Pancreas (tissue), 10 donors: ENCODE measurements at regions not wholly inside any gene's neighbourhood (a gene's known extent, or its start where the extent isn't known, plus 50 kb on each side); places are given as distances from the start of the nearest gene placed in this dataset.
A peak's percentile ranks its signal among the peaks of the same experiment; 100 is the strongest.

Experiments
- ATAC-seq, 4 donors: fragments of 200-7000 bp; cut with Tn5 transposase; one replicate each; pipeline versions ENCODE4 v1.8.0 to v1.9.1; 2020; ENCODE audit warnings: mild to moderate bottlenecking in 4 of 4, moderate library complexity in 4 of 4
- DNase-seq, 6 donors: peaks; one replicate each; pipeline ENCODE4 v3.0.0-alpha.2; 2020
- FAIRE-seq: peaks from 2 replicates; lab custom pipeline; 2012; peaks lifted over from hg19 to GRCh38; lab: Jason Lieb, UNC
- H3K27ac ChIP-seq, 4 donors: fragments of 200-600 bp; sonication (generic); 1 replicate in 3 of 4; 2 replicates in 1 of 4; pipeline versions ENCODE4 v1.5.0 to v1.8.0; 2020
- H3K27me3 ChIP-seq, 4 donors: fragments of 200-600 bp; one replicate each; pipeline ENCODE4 v1.8.0; 2021
- H3K36me3 ChIP-seq, 3 donors: fragments of 200-600 bp; sonication (generic) in 1 of 3; one replicate each; pipeline versions ENCODE4 v1.5.0 to v1.8.0; 2020 to 2021
- H3K4me1 ChIP-seq, 3 donors: fragments of 200-600 bp; one replicate each; pipeline ENCODE4 v1.8.0; 2021
- H3K4me3 ChIP-seq, 4 donors: fragments of 200-600 bp; sonication (generic) in 2 of 4; one replicate each; pipeline versions ENCODE4 v1.5.0 to v1.8.0; 2020 to 2021
- H3K9me3 ChIP-seq, 4 donors: fragments of 200-600 bp; one replicate each; pipeline ENCODE4 v1.8.0; 2021
- CTCF ChIP-seq, 4 donors: fragments of 200-600 bp; sonication (generic) in 3 of 4; IDR thresholded peaks; one replicate each; pipeline versions ENCODE4 v1.5.0 to v1.8.0; 2021; ENCODE audit warnings: antibody characterized with exemption in 4 of 4
- WGBS, 2 donors: extraction: QIAGEN DNeasy Blood & Tissue Kit; methylation state at CpG; one replicate each; pipeline ENCODE4 v1.1.7; 2013; 5-methylcytosine and 5-hydroxymethylcytosine counted together
- intact Hi-C, 3 donors: fragments of 100-400 bp; cut with DNase I; formaldehyde crosslinking; loops; one replicate each; pipeline versions ENCODE4 v1.11.1 to v1.14.2; 2022
- donor health status: healthy with polysubstance abuse.
- donor health status: DM: no; HTN: no; CAD: no; lungs with moderate emphysema.
- donor health status: DM: no; HTN: no; CAD: no.
- donor health status: control.
- donor health status: control.
- donor health status: Bipolar disorder and iron deficiency.
- donor health status: DM: yes; HTN: yes; CAD: no.
- donor health status: DM: no; HTN: no; CAD: no.
- donor health status: DM: no; HTN: no; CAD: no.
- donor health status: DM: yes; HTN: yes; CAD: no.

GRCh38 chr13:84553227-84553626 lies 671.0 kb upstream of the SLITRK1 start:
- peaks cover 0 to 6% (median 0%) of the 10 kb centered on the region in 3 donors for H3K4me1 ChIP-seq
- H3K9me3 ChIP-seq, result no peaks in the 10 kb centered on the region
- FAIRE-seq (no peak), ATAC-seq (peak in 3 of 4 donors; percentile 46 to 76 (median 68)), DNase-seq (peak in 2 of 6 donors; percentile 5 to 8)
- intact Hi-C loops, result no loop called here
- 4 to 7% methylated on average over 5 of the region's 5 CpGs for WGBS, 2 donors
- no peak overlapping the region for H3K27ac ChIP-seq
- no peaks in the 10 kb centered on the region for H3K27me3 ChIP-seq
- no peak for TF ChIP-seq CTCF (IDR thresholded peaks at IDR 0.05)
- no peak overlapping the region for H3K4me3 ChIP-seq
- H3K36me3 ChIP-seq, result no peaks in the 10 kb centered on the region

- TF ChIP-seq CTCF (IDR thresholded peaks at IDR 0.05), result no peak
- no peak for FAIRE-seq
Measured at GRCh38 chr13:84543962-84544361, 661.7 kb upstream of the SLITRK1 start.

GRCh38 chr13:84542348-84542747 lies 660.1 kb upstream of the SLITRK1 start:
- H3K4me1 ChIP-seq, result no peaks in the 10 kb centered on the region
- intact Hi-C loops, result no loop called here
- TF ChIP-seq CTCF (IDR thresholded peaks at IDR 0.05), result no peak
- ATAC-seq (no peak), FAIRE-seq (no peak), DNase-seq (no peak)
- WGBS, 2 donors, result 51 to 97% methylated on average over 1 of the region's 1 CpG
- H3K27ac ChIP-seq, result no peak overlapping the region
- no peaks in the 10 kb centered on the region for H3K27me3 ChIP-seq
- no peaks in the 10 kb centered on the region for H3K36me3 ChIP-seq
- no peak overlapping the region for H3K4me3 ChIP-seq
- no peaks in the 10 kb centered on the region for H3K9me3 ChIP-seq

More at GRCh38 chr13:84543962-84544361, 661.7 kb upstream of the SLITRK1 start:
- ATAC-seq (no peak), DNase-seq (no peak)
- WGBS, 2 donors, result 80 to 90% methylated on average over 3 of the region's 3 CpGs
- Histone ChIP-seq H3K9me3 (no peaks in the 10 kb centered on the region), H3K4me3 (no peak overlapping the region), H3K27ac (no peak overlapping the region), H3K4me1 (no peaks in the 10 kb centered on the region), H3K27me3 (no peaks in the 10 kb centered on the region), H3K36me3 (no peaks in the 10 kb centered on the region)
- intact Hi-C loops, result no loop called here

GRCh38 chr13:84536906-84537305 lies 654.6 kb upstream of the SLITRK1 start:
- H3K9me3 ChIP-seq, result no peaks in the 10 kb centered on the region
- H3K27me3 ChIP-seq, result no peaks in the 10 kb centered on the region
- H3K27ac ChIP-seq, result no peak overlapping the region
- 59 to 61% methylated on average over 2 of the region's 2 CpGs for WGBS, 2 donors
- no peak for TF ChIP-seq CTCF (IDR thresholded peaks at IDR 0.05)
- ATAC-seq (no peak), FAIRE-seq (no peak), DNase-seq (no peak)
- H3K4me3 ChIP-seq, result no peak overlapping the region
- no peaks in the 10 kb centered on the region for H3K36me3 ChIP-seq
- no peaks in the 10 kb centered on the region for H3K4me1 ChIP-seq
- intact Hi-C loops, result no loop called here

- no peaks in the 10 kb centered on the region for H3K27me3 ChIP-seq
- H3K4me1 ChIP-seq, result no peaks in the 10 kb centered on the region
- H3K36me3 ChIP-seq, result no peaks in the 10 kb centered on the region
- no peaks in the 10 kb centered on the region for H3K9me3 ChIP-seq
- no peak overlapping the region for H3K27ac ChIP-seq
- WGBS, 2 donors, result 86 to 93% methylated on average over 3 of the region's 3 CpGs
- no peak for ATAC-seq
- no peak for FAIRE-seq
- H3K4me3 ChIP-seq, result no peak overlapping the region
- intact Hi-C loops, result no loop called here
- DNase-seq, result peak in 1 of 6 donors; percentile 28
- no peak for TF ChIP-seq CTCF (IDR thresholded peaks at IDR 0.05)
Measured at GRCh38 chr13:84528408-84529070, 646.3 kb upstream of the SLITRK1 start.
